ENCODE measurements at regions not wholly inside any gene's neighbourhood (a gene's known extent, or its start where the extent isn't known, plus 50 kb on each side); places are given as distances from the start of the nearest gene placed in this dataset.

- DNase-seq (ENCODE audit: low read depth in 1 of 2, low spot score in 2 of 2) (no peak), FAIRE-seq (no peak)
- Histone ChIP-seq H3K4ac (replicated peaks; ENCODE audit: insufficient read length, low read depth, low read length) (no peak overlapping the region), H4K5ac (ENCODE audit: insufficient read length, low read depth, low read length) (no peak overlapping the region), H3K9ac (replicated peaks in 1 of 4; ENCODE audit: extremely low read depth in 1 of 4, low read depth in 3 of 4, low read length in 3 of 4) (no peak overlapping the region), H3K4me1 (replicated peaks in 1 of 4; ENCODE audit: control insufficient read depth in 3 of 4, insufficient read depth in 4 of 4, low read length in 3 of 4) (peaks cover 0 to 2% (median 0%) of the 10 kb centered on the region in 4 experiments; a peak in 1 of 7 replicates), H3K23me2 (ENCODE audit: low read depth, low read length) (no peaks in the 10 kb centered on the region), H4K20me1 (replicated peaks in 1 of 2; ENCODE audit: control insufficient read depth in 1 of 2, insufficient read depth in 2 of 2, low read length in 2 of 2) (no peaks in the 10 kb centered on the region), H3K14ac (ENCODE audit: insufficient read length) (no peak overlapping the region), H2AK5ac (ENCODE audit: low read depth, low read length) (no peak overlapping the region), H2BK20ac (ENCODE audit: low read length) (no peak overlapping the region), H3K9me3 (ENCODE audit: insufficient read depth in 2 of 2, low read depth in 1 of 2, low read length in 1 of 2) (no peaks in the 10 kb centered on the region), H3K27me3 (replicated peaks in 1 of 4; ENCODE audit: control insufficient read depth in 3 of 4, extremely low read depth in 1 of 4, insufficient read depth in 3 of 4, low read length in 3 of 4) (no peaks in the 10 kb centered on the region), H3K4me3 (ENCODE audit: extremely low read depth in 1 of 4, insufficient read depth in 2 of 4, low read depth in 3 of 4, low read length in 4 of 4) (no peak overlapping the region), H2BK120ac (replicated peaks; ENCODE audit: low read depth, low read length) (no peak overlapping the region), H3K79me2 (ENCODE audit: control insufficient read depth in 1 of 2, insufficient read depth in 2 of 2, low read length in 2 of 2) (no peaks in the 10 kb centered on the region), H3K79me1 (ENCODE audit: low read depth, low read length) (no peaks in the 10 kb centered on the region), H3K36me3 (ENCODE audit: control insufficient read depth in 2 of 4, insufficient read depth in 4 of 4, low read length in 3 of 4) (no peaks in the 10 kb centered on the region), H2BK15ac (ENCODE audit: low read length) (no peak overlapping the region), H2AFZ (ENCODE audit: low read length) (no peak overlapping the region), H3K27ac (ENCODE audit: low read depth, low read length) (no peak overlapping the region), H3K4me2 (ENCODE audit: insufficient read depth in 1 of 2, low read depth in 2 of 2, low read length in 2 of 2) (no peak overlapping the region), H2BK12ac (ENCODE audit: low read depth, low read length) (no peak overlapping the region), H4K91ac (replicated peaks; ENCODE audit: insufficient read length, low read length) (no peak overlapping the region), H3K56ac (replicated peaks; ENCODE audit: insufficient read length, low read depth, low read length) (no peak overlapping the region), H2BK5ac (ENCODE audit: low read depth, low read length) (no peak overlapping the region), H3K18ac (ENCODE audit: extremely low read depth, low read length) (no peak overlapping the region), H4K8ac (ENCODE audit: extremely low read depth, insufficient read depth, low read length) (no peak overlapping the region), H3K23ac (ENCODE audit: insufficient read length) (no peak overlapping the region)
- TF ChIP-seq ASH2L (IDR thresholded peaks at IDR 0.05; ENCODE audit: low read length) (no peak), ZNF274 (IDR thresholded peaks at IDR 0.05; ENCODE audit: borderline replicate concordance, extremely low read depth, low read length) (no peak), CEBPB (IDR thresholded peaks at IDR 0.05; ENCODE audit: low read depth, low read length) (no peak), GTF2F1 (IDR thresholded peaks at IDR 0.05; ENCODE audit: borderline replicate concordance, low read depth, low read length) (no peak), PHF8 (conservative IDR thresholded peaks at IDR 0.05; ENCODE audit: low read depth, low read length) (no peak), POLR2A (IDR thresholded peaks at IDR 0.05; ENCODE audit: control extremely low read depth in 1 of 2, low read depth in 2 of 2, low read length in 2 of 2) (no peak), MAFK (IDR thresholded peaks at IDR 0.05; ENCODE audit: low read depth, low read length) (no peak), CHD1 (IDR thresholded peaks at IDR 0.05; ENCODE audit: low read depth, low read length) (no peak), CREB1 (IDR thresholded peaks at IDR 0.05) (no peak), ATF2 (IDR thresholded peaks at IDR 0.05; ENCODE audit: low read length) (no peak), MAX (IDR thresholded peaks at IDR 0.05) (no peak)
- ChIA-PET CTCF (ENCODE audit: partially characterized antibody) (interaction anchor here (0.7 to 1.9 kb wide), 3 partner anchors 8 to 53 kb away, joined by 3 to 7 read pairs (median 5); no protein-coding TSS in a partner anchor), POLR2A (ENCODE audit: partially characterized antibody) (no interaction called here)
- 81% methylated on average over 9 of the region's 9 CpGs; no CpG with 5 or more reads in 1 of the 2 experiments for WGBS, 2 experiments (ENCODE audit: extremely low coverage in 1 of 2, insufficient coverage in 1 of 2, insufficient read length in 1 of 2, insufficient replicate concordance in 2 of 2, low coverage in 1 of 2, low lambda C conversion rate in 2 of 2, missing lambda C conversion rate in 1 of 2)
Observed at GRCh38 chr10:117868151-117868550, 178.6 kb downstream of the RAB11FIP2 start.

Data from H1 (cell line).